NCI-H1105 treated with DMSO at 0.1 percent for 48 hours (cell line): ENCODE measurements at regions not wholly inside any gene's neighbourhood (a gene's known extent, or its start where the extent isn't known, plus 50 kb on each side); places are given as distances from the start of the nearest gene placed in this dataset.

ENCODE experiments used
- DNase-seq: peaks from one replicate; lab custom pipeline; 2025; lab: John Stamatoyannopoulos, UW

- DNase-seq = no peak
Observed at GRCh38 chr2:173419506-173419905, 64.8 kb downstream of the CDCA7 start.

GRCh38 chr2:173424886-173425285, 70.2 kb downstream of the CDCA7 start:
- DNase-seq = no peak

GRCh38 chr2:173427887-173428668, 73.4 kb downstream of the CDCA7 start:
- no peak for DNase-seq

- no peak for DNase-seq
Observed at GRCh38 chr2:173431191-173431590, 76.5 kb downstream of the CDCA7 start.

- DNase-seq = no peak
Observed at GRCh38 chr2:173432049-173432754, 77.5 kb downstream of the CDCA7 start.

GRCh38 chr2:173434762-173435569, 80.3 kb downstream of the CDCA7 start:
- DNase-seq = no peak

- DNase-seq = no peak
Observed at GRCh38 chr2:173435574-173435973, 80.9 kb downstream of the CDCA7 start.

- DNase-seq = no peak
Observed at GRCh38 chr2:173436088-173436487, 81.4 kb downstream of the CDCA7 start.

- no peak for DNase-seq
Observed at GRCh38 chr2:173441222-173441621, 86.5 kb downstream of the CDCA7 start.

GRCh38 chr2:173442542-173442941, 87.9 kb downstream of the CDCA7 start:
- DNase-seq = no peak

- no peak for DNase-seq
Observed at GRCh38 chr2:173446722-173447121, 92.0 kb downstream of the CDCA7 start.

- DNase-seq = no peak
Observed at GRCh38 chr2:173448938-173449471, 94.3 kb downstream of the CDCA7 start.

GRCh38 chr2:173451118-173451517, 96.4 kb downstream of the CDCA7 start:
- no peak for DNase-seq

GRCh38 chr2:173451941-173452340, 97.3 kb downstream of the CDCA7 start:
- DNase-seq = no peak

GRCh38 chr2:173452416-173452815, 97.7 kb downstream of the CDCA7 start:
- DNase-seq = no peak

- no peak for DNase-seq
Observed at GRCh38 chr2:173456960-173457359, 102.3 kb downstream of the CDCA7 start.

GRCh38 chr2:173457366-173457765, 102.7 kb downstream of the CDCA7 start:
- no peak for DNase-seq

GRCh38 chr2:173458991-173459780, 104.5 kb downstream of the CDCA7 start:
- DNase-seq = no peak

- no peak for DNase-seq
Observed at GRCh38 chr2:173462892-173463840, 108.5 kb downstream of the CDCA7 start.

- DNase-seq = no peak
Observed at GRCh38 chr2:173463846-173464245, 109.2 kb downstream of the CDCA7 start.
